Heart left ventricle (tissue), 16 donors: ENCODE measurements at regions not wholly inside any gene's neighbourhood (a gene's known extent, or its start where the extent isn't known, plus 50 kb on each side); places are given as distances from the start of the nearest gene placed in this dataset.

ENCODE experiments used
- ATAC-seq, 4 donors: fragments of 200-7000 bp; cut with Tn5 transposase; one replicate each; pipeline ENCODE4 v1.9.1; 2020 to 2022; ENCODE audit warnings: moderate library complexity in 4 of 4, mild to moderate bottlenecking in 3 of 4, moderate number of reproducible peaks in 1 of 4
- DNase-seq, 5 donors: peaks; one replicate each; pipeline ENCODE4 v3.0.0-alpha.2; 2020
- H3K27ac ChIP-seq, 12 donors: fragments of 200-600 bp; sonication (generic) in 4 of 12; one replicate each; pipeline versions ENCODE4 v1.5.0 to v1.8.0; 2016 to 2022; ENCODE audit warnings: mild to moderate bottlenecking in 2 of 12
- H3K27me3 ChIP-seq, 9 donors: fragments of 200-600 bp; sonication (generic) in 2 of 9; one replicate each; pipeline versions ENCODE4 v1.5.1 to v1.8.0; 2016 to 2022; ENCODE audit warnings: mild to moderate bottlenecking in 3 of 9
- H3K36me3 ChIP-seq, 9 donors: fragments of 200-600 bp; sonication (generic) in 2 of 9; one replicate each; pipeline versions ENCODE4 v1.5.0 to v1.8.0; 2018 to 2022; ENCODE audit warnings: mild to moderate bottlenecking in 2 of 9
- H3K4me1 ChIP-seq, 12 donors: fragments of 200-600 bp; sonication (generic) in 4 of 12; one replicate each; pipeline versions ENCODE4 v1.5.0 to v1.8.0; 2016 to 2022; ENCODE audit warnings: mild to moderate bottlenecking in 3 of 12
- H3K4me3 ChIP-seq, 12 donors: fragments of 200-600 bp; sonication (generic) in 4 of 12; one replicate each; pipeline versions ENCODE4 v1.5.0 to v1.8.0; 2017 to 2022; ENCODE audit warnings: mild to moderate bottlenecking in 9 of 12, moderate library complexity in 4 of 12
- H3K9me3 ChIP-seq, 12 donors: fragments of 200-600 bp; sonication (generic) in 4 of 12; one replicate each; pipeline versions ENCODE4 v1.5.0 to v1.8.0; 2016 to 2022; ENCODE audit warnings: mild to moderate bottlenecking in 1 of 12
- POLR2A ChIP-seq, 2 donors: fragments of 450-650 bp; IDR thresholded peaks; one replicate each; pipeline ENCODE4 v1.6.1; 2017; ENCODE audit warnings: antibody characterized with exemption in 2 of 2, mild to moderate bottlenecking in 2 of 2, moderate library complexity in 2 of 2
- WGBS, 4 donors: extraction: QIAGEN DNeasy Blood & Tissue Kit in 2 of 4; methylation state at CpG; one replicate each; pipeline versions ENCODE4 v1.1.5 to v1.1.7; 2013 to 2018; 5-methylcytosine and 5-hydroxymethylcytosine counted together
- intact Hi-C, 10 donors: fragments of 100-400 bp; cut with DNase I; formaldehyde crosslinking; loops; one replicate each; pipeline versions ENCODE4 v1.11.1 to v1.14.2; 2022
- TF ChIP-seq, protein P1 (sequence below), 12 donors: fragments of 200-600 bp; sonication (generic) in 4 of 12; IDR thresholded peaks; one replicate each; pipeline versions ENCODE4 v1.5.0 to v1.8.0; 2018 to 2022; ENCODE audit warnings: antibody characterized with exemption in 12 of 12, mild to moderate bottlenecking in 5 of 12
- donor health status: ischemic (EF 13 %, LVEDD 7.1; RV severe dilation, severe dysfunction).
- donor health status: healthy with polysubstance abuse.
- donor health status: DM: no; HTN: yes; CAD: no.
- donor health status: DM: no; HTN: no; CAD: no.
- donor health status: ischemic (EF 25% LVEDD 6.9; RV normal size, moderate dysfunction).
- donor health status: ischemic (EF 25% LVEDD 5.7; RV mildly dilated, moderate dysfunction).
- donor health status: healthy.
- donor health status: DM: yes; HTN: yes; CAD: no.
- donor health status: ischemic (EF 35%, LVEDD 5.7; RV mildly dilated, moderate dysfunction).
- donor health status: nonischemic (EF 11% LVEDD 7.7; RV severe dilation, severe dysfunction).
- donor health status: DM: yes; HTN: yes; CAD: no.
- donor health status: PGD.
- donor health status: ischemic (EF 29% LVEDD 5.4; RV normal size, mild dysfunction).
- donor health status: nonischemic (EF 23%, LVEDD 6.1; RV moderate dilation, normal function).

DNA sequence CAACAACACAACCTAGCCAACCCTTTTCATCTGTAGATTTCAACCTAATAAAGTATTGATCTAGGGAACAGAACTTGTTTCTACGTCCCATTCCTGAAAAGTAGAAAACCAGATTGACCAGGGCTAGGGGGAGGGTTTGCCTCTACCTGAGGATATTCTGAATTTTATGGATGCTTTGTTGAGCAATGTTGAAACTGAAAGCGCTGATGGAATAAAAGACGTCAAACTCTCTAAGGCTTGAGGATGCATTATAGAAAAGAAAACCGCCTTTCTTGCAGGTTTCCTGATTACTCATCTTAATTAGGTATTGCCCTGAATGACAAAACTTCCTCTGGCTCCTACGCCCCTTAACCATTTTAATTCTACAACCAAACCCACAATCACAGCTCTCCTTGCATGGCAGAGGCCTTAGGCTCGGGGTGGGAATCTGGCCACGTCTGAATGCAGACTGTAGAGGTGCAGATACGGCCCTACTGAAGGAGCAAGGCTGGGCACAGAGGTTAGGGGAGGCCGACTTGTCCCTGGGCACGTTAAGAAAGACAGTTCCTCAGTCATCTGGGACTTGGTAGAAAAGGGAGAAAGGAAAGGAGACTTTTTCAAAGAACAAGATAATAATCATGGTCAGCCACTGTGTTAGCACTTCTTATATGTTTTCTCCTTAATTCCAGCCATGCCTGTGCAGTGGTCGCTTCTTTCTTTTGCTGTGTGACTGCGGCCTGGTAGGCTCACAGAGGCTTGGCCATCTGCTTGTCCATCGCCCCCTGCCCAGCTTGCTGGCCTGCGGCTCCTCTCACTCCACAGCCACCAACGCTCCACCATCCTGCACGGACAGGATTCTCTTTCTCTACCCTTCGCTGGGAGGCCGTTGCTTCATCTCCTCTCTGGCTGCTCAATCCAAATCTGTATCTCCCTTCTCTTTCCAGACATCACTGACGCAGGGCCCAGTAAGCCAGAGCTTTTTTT is 209.5 kb downstream of the VAPA start:
- no peak overlapping the region for H3K4me3 ChIP-seq
- H3K27ac ChIP-seq = peak overlapping the region in 10 of 12 donors; percentile 3 to 79 (median 59)
- WGBS, 4 donors = 80 to 86% (median 83%) methylated on average over 19 of the region's 19 CpGs
- intact Hi-C loops = loop anchor here in 1 of 10 donors (10.0 kb wide), 1 partner anchor 322 kb away; no protein-coding TSS in a partner anchor
- DNase-seq = no peak
- H3K4me1 ChIP-seq = peaks cover 0 to 23% (median 13%) of the 10 kb centered on the region in 12 donors
- H3K36me3 ChIP-seq = no peaks in the 10 kb centered on the region
- peak in 2 of 4 donors; percentile 29 to 83 for ATAC-seq
- peaks cover 0 to 15% (median 5%) of the 10 kb centered on the region in 12 donors for H3K9me3 ChIP-seq
- no peaks in the 10 kb centered on the region for H3K27me3 ChIP-seq
- no peak for TF ChIP-seq POLR2A (IDR thresholded peaks at IDR 0.05)
- TF ChIP-seq, protein P1, sequence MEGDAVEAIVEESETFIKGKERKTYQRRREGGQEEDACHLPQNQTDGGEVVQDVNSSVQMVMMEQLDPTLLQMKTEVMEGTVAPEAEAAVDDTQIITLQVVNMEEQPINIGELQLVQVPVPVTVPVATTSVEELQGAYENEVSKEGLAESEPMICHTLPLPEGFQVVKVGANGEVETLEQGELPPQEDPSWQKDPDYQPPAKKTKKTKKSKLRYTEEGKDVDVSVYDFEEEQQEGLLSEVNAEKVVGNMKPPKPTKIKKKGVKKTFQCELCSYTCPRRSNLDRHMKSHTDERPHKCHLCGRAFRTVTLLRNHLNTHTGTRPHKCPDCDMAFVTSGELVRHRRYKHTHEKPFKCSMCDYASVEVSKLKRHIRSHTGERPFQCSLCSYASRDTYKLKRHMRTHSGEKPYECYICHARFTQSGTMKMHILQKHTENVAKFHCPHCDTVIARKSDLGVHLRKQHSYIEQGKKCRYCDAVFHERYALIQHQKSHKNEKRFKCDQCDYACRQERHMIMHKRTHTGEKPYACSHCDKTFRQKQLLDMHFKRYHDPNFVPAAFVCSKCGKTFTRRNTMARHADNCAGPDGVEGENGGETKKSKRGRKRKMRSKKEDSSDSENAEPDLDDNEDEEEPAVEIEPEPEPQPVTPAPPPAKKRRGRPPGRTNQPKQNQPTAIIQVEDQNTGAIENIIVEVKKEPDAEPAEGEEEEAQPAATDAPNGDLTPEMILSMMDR (IDR thresholded peaks at IDR 0.05) = no peak

DNA sequence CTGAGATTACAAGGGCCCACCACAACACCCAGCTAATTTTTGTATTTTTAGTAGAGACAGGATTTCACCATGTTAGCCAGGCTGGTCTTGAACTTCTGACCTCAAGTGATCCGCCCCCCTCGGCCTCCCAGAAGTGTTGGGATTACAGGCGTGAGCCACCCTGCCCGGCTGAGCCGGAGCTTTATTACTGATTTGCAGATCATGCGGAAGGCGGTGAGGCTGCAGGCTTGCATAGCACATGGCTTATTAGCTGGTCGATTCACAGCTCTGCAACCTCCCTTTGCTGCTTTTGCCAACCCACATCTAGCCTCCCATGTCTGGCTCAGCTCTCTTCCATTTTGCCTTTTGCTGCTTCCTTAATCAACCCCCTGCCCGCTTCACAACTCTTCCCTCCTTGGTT is 210.3 kb downstream of the VAPA start:
- no peaks in the 10 kb centered on the region for H3K27me3 ChIP-seq
- peaks cover 0 to 23% (median 13%) of the 10 kb centered on the region in 12 donors for H3K4me1 ChIP-seq
- H3K36me3 ChIP-seq = no peaks in the 10 kb centered on the region
- WGBS, 4 donors = 96 to 98% (median 97%) methylated on average over 9 of the region's 9 CpGs
- no peak for ATAC-seq
- TF ChIP-seq, protein P1 (IDR thresholded peaks at IDR 0.05) = no peak
- no peak for TF ChIP-seq POLR2A (IDR thresholded peaks at IDR 0.05)
- H3K4me3 ChIP-seq = no peak overlapping the region
- peaks cover 0 to 12% (median 5%) of the 10 kb centered on the region in 12 donors for H3K9me3 ChIP-seq
- H3K27ac ChIP-seq = peak overlapping the region in 1 of 12 donors; percentile 79
- intact Hi-C loops = loop anchor here in 1 of 10 donors (10.0 kb wide), 1 partner anchor 321 kb away; no protein-coding TSS in a partner anchor
- DNase-seq = no peak

GRCh38 chr18:10124557-10124956 is 210.7 kb downstream of the VAPA start:
- Histone ChIP-seq H3K27me3 (no peaks in the 10 kb centered on the region), H3K9me3 (peaks cover 0 to 7% (median 2%) of the 10 kb centered on the region in 12 donors), H3K4me1 (peaks cover 0 to 23% (median 13%) of the 10 kb centered on the region in 12 donors), H3K27ac (peak overlapping the region in 1 of 12 donors; percentile 79), H3K36me3 (no peaks in the 10 kb centered on the region), H3K4me3 (no peak overlapping the region)
- 65 to 94% (median 91%) methylated on average over 3 to 4 of the region's 4 CpGs for WGBS, 4 donors
- no peak for TF ChIP-seq POLR2A (IDR thresholded peaks at IDR 0.05)
- TF ChIP-seq, protein P1 (IDR thresholded peaks at IDR 0.05) = no peak
- ATAC-seq (no peak), DNase-seq (no peak)
- intact Hi-C loops = loop anchor here in 1 of 10 donors (10.0 kb wide), 1 partner anchor 320 kb away; no protein-coding TSS in a partner anchor

GRCh38 chr18:10124967-10125366 is 211.2 kb downstream of the VAPA start:
- TF ChIP-seq, protein P1 (IDR thresholded peaks at IDR 0.05) = no peak
- TF ChIP-seq POLR2A (IDR thresholded peaks at IDR 0.05) = no peak
- no peaks in the 10 kb centered on the region for H3K36me3 ChIP-seq
- intact Hi-C loops = loop anchor here in 1 of 10 donors (10.0 kb wide), 1 partner anchor 320 kb away; no protein-coding TSS in a partner anchor
- DNase-seq (no peak), ATAC-seq (no peak)
- H3K9me3 ChIP-seq = peaks cover 0 to 3% (median 0%) of the 10 kb centered on the region in 12 donors
- no peaks in the 10 kb centered on the region for H3K27me3 ChIP-seq
- peaks cover 0 to 24% (median 13%) of the 10 kb centered on the region in 12 donors for H3K4me1 ChIP-seq
- no peak overlapping the region for H3K4me3 ChIP-seq
- peak overlapping the region in 1 of 12 donors; percentile 79 for H3K27ac ChIP-seq
- 91 to 96% (median 95%) methylated on average over 3 of the region's 3 CpGs for WGBS, 4 donors
